SK-N-SH (cell line): ENCODE measurements at regions not wholly inside any gene's neighbourhood (a gene's known extent, or its start where the extent isn't known, plus 50 kb on each side); places are given as distances from the start of the nearest gene placed in this dataset.

Experiments used
- CTCF ChIA-PET: fragments of 300-600, 350-600 bp; formaldehyde crosslinking; extraction: SDS; loops from one replicate; lab custom pipeline; 2021; lab: Yijun Ruan, JAX
- POLR2A ChIA-PET: fragments of 350-600 bp; sonication (Branson Sonifier 250); formaldehyde crosslinking; extraction: SDS; loops from one replicate; lab custom pipeline; 2020; ENCODE audit warnings: antibody characterized with exemption, inconsistent platforms; lab: Yijun Ruan, JAX
- DNase-seq: peaks from one replicate; pipeline ENCODE4 v3.0.0; 2012
- H2AFZ ChIP-seq: fragments of 200-600 bp; sonication (generic); 2 replicates; pipeline ENCODE4 v1.8.1; 2016; ENCODE audit warnings: antibody characterized with exemption, mild to moderate bottlenecking, low read depth
- H3F3A ChIP-seq: fragments of 200-600 bp; sonication (generic); replicated peaks from 2 replicates; pipeline ENCODE3; 2016; ENCODE audit warnings: antibody characterized with exemption, mild to moderate bottlenecking; ENCODE audit not compliant: insufficient read depth
- H3K27ac ChIP-seq, 2 experiments: fragments of 200-500 bp in 1 of 2; fragments of 200-600 bp in 1 of 2; sonication (Bioruptor generic) in 1 of 2; sonication (generic), shearing (Covaris generic) in 1 of 2; 2 replicates each; pipeline versions ENCODE4 v1.5.1 to v1.6.1; 2014 to 2016; ENCODE audit warnings: low read depth in 2 of 2, inconsistent platforms in 1 of 2, low read length in 1 of 2, mild to moderate bottlenecking in 1 of 2, mixed read lengths in 1 of 2
- H3K27me3 ChIP-seq: fragments of 200-600 bp; sonication (generic), shearing (Covaris generic); 2 replicates; pipeline ENCODE4 v1.6.1; 2016; ENCODE audit warnings: mixed run types; ENCODE audit not compliant: insufficient read depth
- H3K36me3 ChIP-seq, 2 experiments: fragments of 200-500 bp in 1 of 2; fragments of 200-600 bp in 1 of 2; sonication (Bioruptor generic) in 1 of 2; sonication (generic) in 1 of 2; replicated peaks in 1 of 2; 2 replicates each; pipeline versions ENCODE3 to v1.5.1; 2014 to 2016; ENCODE audit warnings: low read length in 1 of 2, mild to moderate bottlenecking in 1 of 2; ENCODE audit not compliant: insufficient read depth in 2 of 2, control insufficient read depth in 1 of 2
- H3K4me1 ChIP-seq, 2 experiments: fragments of 200-500 bp in 1 of 2; fragments of 200-600 bp in 1 of 2; sonication (Bioruptor generic) in 1 of 2; sonication (generic), shearing (Covaris generic) in 1 of 2; 2 replicates each; pipeline versions ENCODE4 v1.5.1 to v1.6.1; 2014 to 2016; ENCODE audit warnings: low read depth in 1 of 2, low read length in 1 of 2, mixed run types in 1 of 2; ENCODE audit not compliant: insufficient read depth in 2 of 2, control insufficient read depth in 1 of 2
- H3K4me2 ChIP-seq: fragments of 200-600 bp; sonication (generic), shearing (Covaris generic); 2 replicates; pipeline ENCODE4 v1.6.1; 2017; ENCODE audit warnings: mixed run types
- H3K4me3 ChIP-seq, 2 experiments: fragments of 200-500 bp in 1 of 2; fragments of 200-600 bp in 1 of 2; sonication (Bioruptor generic) in 1 of 2; sonication (generic), shearing (Covaris generic) in 1 of 2; 2 replicates each; pipeline versions ENCODE4 v1.5.1 to v1.8.1; 2014 to 2016; ENCODE audit warnings: low read depth in 2 of 2, inconsistent platforms in 1 of 2, low read length in 1 of 2, mild to moderate bottlenecking in 1 of 2, mixed read lengths in 1 of 2, moderate library complexity in 1 of 2
- H3K79me2 ChIP-seq: fragments of 200-600 bp; sonication (generic); 2 replicates; pipeline ENCODE4 v1.8.1; 2017; ENCODE audit warnings: mild to moderate bottlenecking; ENCODE audit not compliant: insufficient read depth
- H3K9ac ChIP-seq: fragments of 200-600 bp; sonication (generic); 2 replicates; pipeline ENCODE4 v1.6.1; 2017; ENCODE audit warnings: mixed run types
- H3K9me2 ChIP-seq: fragments of 200-600 bp; sonication (generic); 2 replicates; pipeline ENCODE4 v1.6.1; 2017; ENCODE audit warnings: mixed run types
- H3K9me3 ChIP-seq: fragments of 200-600 bp; sonication (generic); 2 replicates; pipeline ENCODE4 v1.6.1; 2017; ENCODE audit warnings: mixed run types, mild to moderate bottlenecking, moderate library complexity
- H4K20me1 ChIP-seq: fragments of 200-600 bp; sonication (generic); 2 replicates; pipeline ENCODE4 v1.6.1; 2017; ENCODE audit warnings: mild to moderate bottlenecking, mixed run types; ENCODE audit not compliant: insufficient read depth
- ELF1 ChIP-seq: IDR thresholded peaks from 2 replicates; pipeline ENCODE4 v1.4.0; 2012
- FOXM1 ChIP-seq: IDR thresholded peaks from 2 replicates; pipeline ENCODE4 v1.4.0; 2012; ENCODE audit warnings: low read depth, mild to moderate bottlenecking
- GABPA ChIP-seq: IDR thresholded peaks from 2 replicates; pipeline ENCODE4 v1.4.0; 2012; ENCODE audit warnings: low read depth, mild to moderate bottlenecking
- JUND ChIP-seq: IDR thresholded peaks from 2 replicates; pipeline ENCODE4 v1.4.0; 2012
- REST ChIP-seq: IDR thresholded peaks from 2 replicates; pipeline ENCODE4 v1.6.1; 2012; ENCODE audit warnings: mild to moderate bottlenecking, low read depth, low read length, moderate library complexity
- RFX5 ChIP-seq: IDR thresholded peaks from 2 replicates; pipeline ENCODE4 v1.6.1; 2012; ENCODE audit warnings: mild to moderate bottlenecking, improper control_type of control experiment, low read length
- SMC3 ChIP-seq: IDR thresholded peaks from 2 replicates; pipeline ENCODE4 v1.6.1; 2012; ENCODE audit warnings: low read depth, low read length, improper control_type of control experiment
- TAF1 ChIP-seq: IDR thresholded peaks from 2 replicates; pipeline ENCODE4 v1.6.1; 2012; ENCODE audit warnings: low read depth, mild to moderate bottlenecking, low read length, moderate library complexity, borderline replicate concordance
- TCF12 ChIP-seq: IDR thresholded peaks from 2 replicates; pipeline ENCODE4 v1.4.0; 2012
- USF1 ChIP-seq: IDR thresholded peaks from 2 replicates; pipeline ENCODE4 v1.4.0; 2012; ENCODE audit warnings: low read depth, borderline replicate concordance
- ZBTB33 ChIP-seq: IDR thresholded peaks from 2 replicates; pipeline ENCODE4 v1.4.0; 2012; ENCODE audit warnings: low read depth, borderline replicate concordance
- WGBS: methylation state at CpG from one replicate; pipeline ENCODE4 v1.1.6; 2017; ENCODE audit warnings: low lambda C conversion rate; 5-methylcytosine and 5-hydroxymethylcytosine counted together

GRCh38 chr20:58004900-58005299 lies 223.6 kb downstream of the ANKRD60 start (continued):
- TF ChIP-seq FOXM1 (no peak), SMC3 (no peak)

- Histone ChIP-seq H3K9me3 (no peaks in the 10 kb centered on the region), H2AFZ (no peak overlapping the region), H3F3A (no peaks in the 10 kb centered on the region), H3K79me2 (no peaks in the 10 kb centered on the region), H3K4me3 (no peak overlapping the region), H4K20me1 (no peaks in the 10 kb centered on the region), H3K9me2 (no peaks in the 10 kb centered on the region), H3K36me3 (no peaks in the 10 kb centered on the region), H3K4me1 (peaks cover 0 to 51% of the 10 kb centered on the region in 2 experiments; a peak in 2 of 4 replicates), H3K9ac (no peak overlapping the region), H3K27me3 (no peaks in the 10 kb centered on the region), H3K4me2 (no peak overlapping the region), H3K27ac (no peak overlapping the region; a peak in 1 of 4 replicates)
- POLR2A ChIA-PET = no interaction called here
- no peak for TF ChIP-seq REST
- TF ChIP-seq TCF12 = no peak
- TF ChIP-seq GABPA = no peak
- no peak for TF ChIP-seq JUND
- TF ChIP-seq TAF1 = no peak
- TF ChIP-seq ZBTB33 = no peak
- TF ChIP-seq RFX5 = no peak
- CTCF ChIA-PET = interaction anchor here (0.8 to 2.0 kb wide), 2 partner anchors 12 to 83 kb away, joined by 3 to 7 read pairs; no protein-coding TSS in a partner anchor
- WGBS = 83% methylated on average over 7 of the region's 7 CpGs
- no peak for DNase-seq
Observed at GRCh38 chr20:58004146-58004545, 224.3 kb downstream of the ANKRD60 start.

GRCh38 chr20:58003525-58003924 lies 224.9 kb downstream of the ANKRD60 start:
- Histone ChIP-seq H3K9me3 (no peaks in the 10 kb centered on the region), H2AFZ (no peak overlapping the region), H3K79me2 (no peaks in the 10 kb centered on the region), H3K36me3 (no peaks in the 10 kb centered on the region), H3K4me3 (no peak overlapping the region), H3F3A (no peaks in the 10 kb centered on the region), H3K4me2 (no peak overlapping the region), H3K27me3 (no peaks in the 10 kb centered on the region), H4K20me1 (no peaks in the 10 kb centered on the region), H3K4me1 (peaks cover 0 to 56% of the 10 kb centered on the region in 2 experiments; a peak in 2 of 4 replicates), H3K27ac (peak overlapping the region in 1 of 2 experiments; percentile 97; a peak in 2 of 4 replicates), H3K9me2 (no peaks in the 10 kb centered on the region), H3K9ac (no peak overlapping the region)
- no peak for DNase-seq
- ChIA-PET POLR2A (no interaction called here), CTCF (interaction anchor here (1.3 to 2.4 kb wide), 3 partner anchors 10 to 175 kb away, joined by 4 to 10 read pairs (median 7); no protein-coding TSS in a partner anchor)
- WGBS = 86% methylated on average over 5 of the region's 6 CpGs
- TF ChIP-seq ELF1 (no peak), USF1 (peak; percentile 50; the same call in 1 of the 2 replicates)
